IMR-90 (cell line): ENCODE measurements at regions not wholly inside any gene's neighbourhood (a gene's known extent, or its start where the extent isn't known, plus 50 kb on each side); places are given as distances from the start of the nearest gene placed in this dataset.

Source experiments
- ATAC-seq: fragments of 200-7000 bp; cut with Tn5 transposase; 2 replicates; pipeline ENCODE4 v1.9.1; 2020; ENCODE audit warnings: low read depth, mild to moderate bottlenecking, moderate library complexity
- BruUV-seq: library from RNA; stranded (reverse); fragments of 400-500 nt; replicated peaks from 2 replicates; lab custom pipeline; 2021; lab: Mats Ljungman, UMichigan
- CTCF ChIA-PET: fragments of 300-600 bp; formaldehyde crosslinking; extraction: SDS; loops from one replicate; lab custom pipeline; 2021; ENCODE audit warnings: antibody characterized with exemption; lab: Yijun Ruan, JAX
- POLR2A ChIA-PET: fragments of 300-600 bp; sonication (Branson Sonifier 250); formaldehyde crosslinking; loops from one replicate; lab custom pipeline; 2022; ENCODE audit warnings: antibody characterized with exemption; ENCODE audit not compliant: unreplicated experiment; lab: Charles Lee
- DNase-seq: peaks from one replicate; pipeline ENCODE4 v3.0.0; 2013
- H2AFZ ChIP-seq: replicated peaks from 2 replicates; pipeline ENCODE3; 2013; ENCODE audit warnings: low read length, mild to moderate bottlenecking; ENCODE audit not compliant: poor library complexity
- H2AK5ac ChIP-seq: 2 replicates; pipeline ENCODE4 v1.6.1; 2013; ENCODE audit warnings: low read depth, low read length, inconsistent platforms
- H2AK9ac ChIP-seq: replicated peaks from 2 replicates; pipeline ENCODE3; 2013; ENCODE audit warnings: mild to moderate bottlenecking, low read depth, low read length, moderate library complexity; ENCODE audit not compliant: poor library complexity
- H2BK120ac ChIP-seq: 2 replicates; pipeline ENCODE4 v1.6.1; 2013; ENCODE audit warnings: low read depth, low read length, inconsistent platforms
- H2BK15ac ChIP-seq: 3 replicates; pipeline ENCODE4 v1.6.1; 2013; ENCODE audit warnings: low read depth, low read length, inconsistent platforms
- H2BK20ac ChIP-seq: 2 replicates; pipeline ENCODE4 v1.6.1; 2013; ENCODE audit warnings: low read depth, mild to moderate bottlenecking, inconsistent platforms, low read length, moderate library complexity
- H2BK5ac ChIP-seq: 2 replicates; pipeline ENCODE4 v1.6.1; 2013; ENCODE audit warnings: mild to moderate bottlenecking, low read depth, low read length, inconsistent platforms; ENCODE audit not compliant: poor library complexity, severe bottlenecking
- H3K14ac ChIP-seq: replicated peaks from 2 replicates; pipeline ENCODE4 v1.6.1; 2013; ENCODE audit warnings: low read depth, low read length, inconsistent platforms
- H3K18ac ChIP-seq: 2 replicates; pipeline ENCODE4 v1.6.1; 2013; ENCODE audit warnings: low read depth, low read length, control low read depth
- H3K23ac ChIP-seq: 2 replicates; pipeline ENCODE4 v1.6.1; 2013; ENCODE audit warnings: low read depth, low read length, inconsistent platforms
- H3K27ac ChIP-seq: 2 replicates; pipeline ENCODE4 v1.5.1; 2013; ENCODE audit warnings: mild to moderate bottlenecking, control low read depth, low read length; ENCODE audit not compliant: insufficient read depth
- H3K27me3 ChIP-seq: 2 replicates; pipeline ENCODE4 v1.6.1; 2013; ENCODE audit warnings: low read length; ENCODE audit not compliant: control insufficient read depth, insufficient read depth
- H3K36me3 ChIP-seq: 2 replicates; pipeline ENCODE4 v1.6.1; 2013; ENCODE audit warnings: low read length, mixed read lengths; ENCODE audit not compliant: control insufficient read depth, insufficient read depth
- H3K4ac ChIP-seq: 2 replicates; pipeline ENCODE4 v1.6.1; 2013; ENCODE audit warnings: low read depth, low read length, inconsistent platforms
- H3K4me1 ChIP-seq: 2 replicates; pipeline ENCODE4 v1.6.1; 2013; ENCODE audit warnings: low read length, mixed read lengths; ENCODE audit not compliant: control insufficient read depth, insufficient read depth
- H3K4me2 ChIP-seq: 2 replicates; pipeline ENCODE4 v1.6.1; 2013; ENCODE audit warnings: low read depth, mild to moderate bottlenecking, control low read depth, low read length, moderate library complexity
- H3K4me3 ChIP-seq: 2 replicates; pipeline ENCODE4 v1.5.1; 2013; ENCODE audit warnings: low read depth, mild to moderate bottlenecking, control low read depth, low read length, moderate library complexity; ENCODE audit not compliant: insufficient read depth
- H3K56ac ChIP-seq: 2 replicates; pipeline ENCODE4 v1.6.1; 2013; ENCODE audit warnings: low read length, inconsistent platforms; ENCODE audit not compliant: insufficient read depth; ENCODE audit errors: extremely low read depth
- H3K79me1 ChIP-seq, 2 experiments: 2 replicates each; pipeline ENCODE4 v1.6.1; 2013; ENCODE audit warnings: low read length in 2 of 2, inconsistent platforms in 1 of 2, low read depth in 1 of 2
- H3K9ac ChIP-seq: 2 replicates; pipeline ENCODE4 v1.6.1; 2013; ENCODE audit warnings: low read depth, low read length, control low read depth
- H3K9me1 ChIP-seq: 2 replicates; pipeline ENCODE4 v1.6.1; 2013; ENCODE audit warnings: low read length, inconsistent platforms; ENCODE audit not compliant: insufficient read depth
- H3K9me3 ChIP-seq: 2 replicates; pipeline ENCODE4 v1.6.1; 2013; ENCODE audit warnings: low read length; ENCODE audit not compliant: control insufficient read depth, insufficient read depth
- H4K20me1 ChIP-seq: 2 replicates; pipeline ENCODE4 v1.6.1; 2013; ENCODE audit warnings: low read length, inconsistent platforms; ENCODE audit not compliant: insufficient read depth
- H4K5ac ChIP-seq: 2 replicates; pipeline ENCODE4 v1.6.1; 2013; ENCODE audit warnings: mild to moderate bottlenecking, low read depth, low read length, control low read depth
- H4K8ac ChIP-seq, 2 experiments: 2 replicates each; pipeline ENCODE4 v1.6.1; 2013; ENCODE audit warnings: low read depth in 2 of 2, low read length in 2 of 2, control low read depth in 1 of 2, inconsistent platforms in 1 of 2
- H4K91ac ChIP-seq: 2 replicates; pipeline ENCODE4 v1.6.1; 2013; ENCODE audit warnings: low read depth, low read length, inconsistent platforms; ENCODE audit not compliant: insufficient read depth
- BHLHE40 ChIP-seq: fragments of 150-350 bp; IDR thresholded peaks from 2 replicates; pipeline ENCODE4 v1.6.1; 2016; ENCODE audit warnings: mild to moderate bottlenecking, low read depth, low read length
- CEBPB ChIP-seq: IDR thresholded peaks from 2 replicates; pipeline ENCODE4 v1.6.1; 2012; ENCODE audit warnings: low read depth, low read length, improper control_type of control experiment
- CHD1 ChIP-seq: IDR thresholded peaks from 2 replicates; pipeline ENCODE4 v1.6.1; 2012; ENCODE audit warnings: low read depth, low read length, improper control_type of control experiment
- CTCF ChIP-seq: conservative IDR thresholded peaks from 2 replicates; pipeline ENCODE4 v1.5.1; 2012; ENCODE audit warnings: mild to moderate bottlenecking, low read depth, low read length, improper control_type of control experiment
- ELK1 ChIP-seq: fragments of 150-350 bp; IDR thresholded peaks from 2 replicates; pipeline ENCODE4 v1.6.1; 2016; ENCODE audit warnings: low read depth, mild to moderate bottlenecking, low read length, moderate library complexity, borderline replicate concordance
- FOS ChIP-seq: fragments of 150-350 bp; IDR thresholded peaks from 2 replicates; pipeline ENCODE4 v1.6.1; 2016; ENCODE audit warnings: low read depth, low read length
- MAFK ChIP-seq: IDR thresholded peaks from 2 replicates; pipeline ENCODE4 v1.6.1; 2012; ENCODE audit warnings: low read depth, low read length, improper control_type of control experiment
- MAZ ChIP-seq: IDR thresholded peaks from 2 replicates; pipeline ENCODE4 v1.6.1; 2012; ENCODE audit warnings: low read depth, mild to moderate bottlenecking, low read length, improper control_type of control experiment, moderate library complexity, borderline replicate concordance
- MXI1 ChIP-seq: IDR thresholded peaks from 2 replicates; pipeline ENCODE4 v1.6.1; 2012; ENCODE audit warnings: low read depth, mild to moderate bottlenecking, low read length, moderate library complexity, borderline replicate concordance
- NFE2L2 ChIP-seq: fragments of 150-350 bp; IDR thresholded peaks from 2 replicates; pipeline ENCODE4 v1.6.1; 2016; ENCODE audit warnings: low read depth, mild to moderate bottlenecking, low read length
- POLR2A ChIP-seq: IDR thresholded peaks from 2 replicates; pipeline ENCODE4 v1.6.1; 2012; ENCODE audit warnings: mild to moderate bottlenecking, low read depth, low read length
- RAD21 ChIP-seq: IDR thresholded peaks from 2 replicates; pipeline ENCODE4 v1.6.1; 2012; ENCODE audit warnings: low read length, improper control_type of control experiment
- RCOR1 ChIP-seq: IDR thresholded peaks from 2 replicates; pipeline ENCODE4 v1.6.1; 2012; ENCODE audit warnings: mild to moderate bottlenecking, low read length, improper control_type of control experiment; ENCODE audit not compliant: insufficient replicate concordance
- RFX5 ChIP-seq: IDR thresholded peaks from 2 replicates; pipeline ENCODE4 v1.8.0; 2012; ENCODE audit warnings: low read depth, mild to moderate bottlenecking, low read length, moderate library complexity
- SMC3 ChIP-seq: fragments of 150-350 bp; IDR thresholded peaks from 2 replicates; pipeline ENCODE4 v1.6.1; 2016; ENCODE audit warnings: low read depth, mild to moderate bottlenecking, antibody characterized with exemption, low read length, moderate library complexity
- USF2 ChIP-seq: fragments of 150-350 bp; IDR thresholded peaks from 2 replicates; pipeline ENCODE4 v1.6.1; 2017; ENCODE audit warnings: mild to moderate bottlenecking, antibody characterized with exemption, low read length, low read depth
- dilution Hi-C: fragments of 300-500 bp; cut with HindIII; formaldehyde crosslinking; loops from one replicate; pipeline ENCODE4 v1.14.3; 2018; ENCODE audit warnings: low sequenced_read_pairs; ENCODE audit not compliant: unreplicated experiment
- in situ Hi-C: fragments of 300-500 bp; cut with MboI; formaldehyde crosslinking; loops from 3 replicates; pipeline ENCODE4 v1.14.3; 2019; ENCODE audit warnings: low sequenced_read_pairs, inconsistent platforms, mixed read lengths
- intact Hi-C: fragments of 100-400 bp; cut with micrococcal nuclease; formaldehyde crosslinking; loops from 2 replicates; pipeline ENCODE4 v1.10.0; 2022

GRCh38 chr13:54927538-54927937 lies 1898.9 kb downstream of the OLFM4 start:
- Histone ChIP-seq H4K20me1 (no peaks in the 10 kb centered on the region), H3K4me2 (no peak overlapping the region), H3K56ac (no peak overlapping the region), H2AFZ (no peak overlapping the region), H4K5ac (no peak overlapping the region), H3K79me1 (no peaks in the 10 kb centered on the region), H2BK20ac (no peak overlapping the region), H3K4ac (no peak overlapping the region), H3K9ac (no peak overlapping the region), H3K14ac (no peak overlapping the region), H4K8ac (no peak overlapping the region), H2AK9ac (no peak overlapping the region), H3K18ac (no peak overlapping the region), H3K23ac (no peak overlapping the region), H3K4me1 (no peaks in the 10 kb centered on the region), H3K9me3 (peaks cover 2% of the 10 kb centered on the region; the same call in 1 of the 2 replicates), H2BK120ac (no peak overlapping the region), H3K9me1 (no peaks in the 10 kb centered on the region), H3K4me3 (no peak overlapping the region), H2BK5ac (no peak overlapping the region), H3K27me3 (no peaks in the 10 kb centered on the region), H3K36me3 (no peaks in the 10 kb centered on the region), H2AK5ac (no peak overlapping the region), H4K91ac (no peak overlapping the region), H2BK15ac (no peak overlapping the region), H3K27ac (no peak overlapping the region)
- CTCF ChIA-PET: interaction anchor here (0.7 kb wide), 1 partner anchor 1737 kb away, joined by 3 read pairs; no protein-coding TSS in a partner anchor
- in situ Hi-C loops: no loop called here
- dilution Hi-C loops: no loop called here
- DNase-seq (no peak), ATAC-seq (no peak)
- no TSS peak for BruUV-seq
- POLR2A ChIA-PET: no interaction called here
- no peak for TF ChIP-seq USF2
- no peak for TF ChIP-seq RFX5
- no peak for TF ChIP-seq RCOR1
- no peak for TF ChIP-seq POLR2A
- no peak for TF ChIP-seq CEBPB
- no peak for TF ChIP-seq ELK1
- TF ChIP-seq CTCF: no peak
- no peak for TF ChIP-seq FOS
- TF ChIP-seq SMC3: no peak
- no peak for TF ChIP-seq NFE2L2
- TF ChIP-seq MXI1: no peak
- no peak for TF ChIP-seq MAZ
- no peak for TF ChIP-seq CHD1
- no peak for TF ChIP-seq RAD21
- no peak for TF ChIP-seq MAFK
- TF ChIP-seq BHLHE40: no peak
- intact Hi-C loops: no loop called here
